IMR-90 (cell line): ENCODE measurements at regions not wholly inside any gene's neighbourhood (a gene's known extent, or its start where the extent isn't known, plus 50 kb on each side); places are given as distances from the start of the nearest gene placed in this dataset.
A peak's percentile ranks its signal among the peaks of the same experiment; 100 is the strongest.

Source experiments
- ATAC-seq: fragments of 200-7000 bp; cut with Tn5 transposase; 2 replicates; pipeline ENCODE4 v1.9.1; 2020; ENCODE audit warnings: low read depth, mild to moderate bottlenecking, moderate library complexity
- BruUV-seq: library from RNA; stranded (reverse); fragments of 400-500 nt; replicated peaks from 2 replicates; lab custom pipeline; 2021; lab: Mats Ljungman, UMichigan
- CTCF ChIA-PET: fragments of 300-600 bp; formaldehyde crosslinking; extraction: SDS; loops from one replicate; lab custom pipeline; 2021; ENCODE audit warnings: antibody characterized with exemption; lab: Yijun Ruan, JAX
- POLR2A ChIA-PET: fragments of 300-600 bp; sonication (Branson Sonifier 250); formaldehyde crosslinking; loops from one replicate; lab custom pipeline; 2022; ENCODE audit warnings: antibody characterized with exemption; ENCODE audit not compliant: unreplicated experiment; lab: Charles Lee
- DNase-seq: peaks from one replicate; pipeline ENCODE4 v3.0.0; 2013
- H2AFZ ChIP-seq: replicated peaks from 2 replicates; pipeline ENCODE3; 2013; ENCODE audit warnings: low read length, mild to moderate bottlenecking; ENCODE audit not compliant: poor library complexity
- H2AK5ac ChIP-seq: 2 replicates; pipeline ENCODE4 v1.6.1; 2013; ENCODE audit warnings: low read depth, low read length, inconsistent platforms
- H2AK9ac ChIP-seq: replicated peaks from 2 replicates; pipeline ENCODE3; 2013; ENCODE audit warnings: mild to moderate bottlenecking, low read depth, low read length, moderate library complexity; ENCODE audit not compliant: poor library complexity
- H2BK120ac ChIP-seq: 2 replicates; pipeline ENCODE4 v1.6.1; 2013; ENCODE audit warnings: low read depth, low read length, inconsistent platforms
- H2BK15ac ChIP-seq: 3 replicates; pipeline ENCODE4 v1.6.1; 2013; ENCODE audit warnings: low read depth, low read length, inconsistent platforms
- H2BK20ac ChIP-seq: 2 replicates; pipeline ENCODE4 v1.6.1; 2013; ENCODE audit warnings: low read depth, mild to moderate bottlenecking, inconsistent platforms, low read length, moderate library complexity
- H2BK5ac ChIP-seq: 2 replicates; pipeline ENCODE4 v1.6.1; 2013; ENCODE audit warnings: mild to moderate bottlenecking, low read depth, low read length, inconsistent platforms; ENCODE audit not compliant: poor library complexity, severe bottlenecking
- H3K14ac ChIP-seq: replicated peaks from 2 replicates; pipeline ENCODE4 v1.6.1; 2013; ENCODE audit warnings: low read depth, low read length, inconsistent platforms
- H3K18ac ChIP-seq: 2 replicates; pipeline ENCODE4 v1.6.1; 2013; ENCODE audit warnings: low read depth, low read length, control low read depth
- H3K23ac ChIP-seq: 2 replicates; pipeline ENCODE4 v1.6.1; 2013; ENCODE audit warnings: low read depth, low read length, inconsistent platforms
- H3K27ac ChIP-seq: 2 replicates; pipeline ENCODE4 v1.5.1; 2013; ENCODE audit warnings: mild to moderate bottlenecking, control low read depth, low read length; ENCODE audit not compliant: insufficient read depth
- H3K27me3 ChIP-seq: 2 replicates; pipeline ENCODE4 v1.6.1; 2013; ENCODE audit warnings: low read length; ENCODE audit not compliant: control insufficient read depth, insufficient read depth
- H3K36me3 ChIP-seq: 2 replicates; pipeline ENCODE4 v1.6.1; 2013; ENCODE audit warnings: low read length, mixed read lengths; ENCODE audit not compliant: control insufficient read depth, insufficient read depth
- H3K4ac ChIP-seq: 2 replicates; pipeline ENCODE4 v1.6.1; 2013; ENCODE audit warnings: low read depth, low read length, inconsistent platforms
- H3K4me1 ChIP-seq: 2 replicates; pipeline ENCODE4 v1.6.1; 2013; ENCODE audit warnings: low read length, mixed read lengths; ENCODE audit not compliant: control insufficient read depth, insufficient read depth
- H3K4me2 ChIP-seq: 2 replicates; pipeline ENCODE4 v1.6.1; 2013; ENCODE audit warnings: low read depth, mild to moderate bottlenecking, control low read depth, low read length, moderate library complexity
- H3K4me3 ChIP-seq: 2 replicates; pipeline ENCODE4 v1.5.1; 2013; ENCODE audit warnings: low read depth, mild to moderate bottlenecking, control low read depth, low read length, moderate library complexity; ENCODE audit not compliant: insufficient read depth
- H3K56ac ChIP-seq: 2 replicates; pipeline ENCODE4 v1.6.1; 2013; ENCODE audit warnings: low read length, inconsistent platforms; ENCODE audit not compliant: insufficient read depth; ENCODE audit errors: extremely low read depth
- H3K79me1 ChIP-seq, 2 experiments: 2 replicates each; pipeline ENCODE4 v1.6.1; 2013; ENCODE audit warnings: low read length in 2 of 2, inconsistent platforms in 1 of 2, low read depth in 1 of 2
- H3K9ac ChIP-seq: 2 replicates; pipeline ENCODE4 v1.6.1; 2013; ENCODE audit warnings: low read depth, low read length, control low read depth
- H3K9me1 ChIP-seq: 2 replicates; pipeline ENCODE4 v1.6.1; 2013; ENCODE audit warnings: low read length, inconsistent platforms; ENCODE audit not compliant: insufficient read depth
- H3K9me3 ChIP-seq: 2 replicates; pipeline ENCODE4 v1.6.1; 2013; ENCODE audit warnings: low read length; ENCODE audit not compliant: control insufficient read depth, insufficient read depth
- H4K20me1 ChIP-seq: 2 replicates; pipeline ENCODE4 v1.6.1; 2013; ENCODE audit warnings: low read length, inconsistent platforms; ENCODE audit not compliant: insufficient read depth
- H4K5ac ChIP-seq: 2 replicates; pipeline ENCODE4 v1.6.1; 2013; ENCODE audit warnings: mild to moderate bottlenecking, low read depth, low read length, control low read depth
- H4K8ac ChIP-seq, 2 experiments: 2 replicates each; pipeline ENCODE4 v1.6.1; 2013; ENCODE audit warnings: low read depth in 2 of 2, low read length in 2 of 2, control low read depth in 1 of 2, inconsistent platforms in 1 of 2
- H4K91ac ChIP-seq: 2 replicates; pipeline ENCODE4 v1.6.1; 2013; ENCODE audit warnings: low read depth, low read length, inconsistent platforms; ENCODE audit not compliant: insufficient read depth
- BHLHE40 ChIP-seq: fragments of 150-350 bp; IDR thresholded peaks from 2 replicates; pipeline ENCODE4 v1.6.1; 2016; ENCODE audit warnings: mild to moderate bottlenecking, low read depth, low read length
- CHD1 ChIP-seq: IDR thresholded peaks from 2 replicates; pipeline ENCODE4 v1.6.1; 2012; ENCODE audit warnings: low read depth, low read length, improper control_type of control experiment
- CTCF ChIP-seq: conservative IDR thresholded peaks from 2 replicates; pipeline ENCODE4 v1.5.1; 2012; ENCODE audit warnings: mild to moderate bottlenecking, low read depth, low read length, improper control_type of control experiment
- FOS ChIP-seq: fragments of 150-350 bp; IDR thresholded peaks from 2 replicates; pipeline ENCODE4 v1.6.1; 2016; ENCODE audit warnings: low read depth, low read length
- MAFK ChIP-seq: IDR thresholded peaks from 2 replicates; pipeline ENCODE4 v1.6.1; 2012; ENCODE audit warnings: low read depth, low read length, improper control_type of control experiment
- MXI1 ChIP-seq: IDR thresholded peaks from 2 replicates; pipeline ENCODE4 v1.6.1; 2012; ENCODE audit warnings: low read depth, mild to moderate bottlenecking, low read length, moderate library complexity, borderline replicate concordance
- NFE2L2 ChIP-seq: fragments of 150-350 bp; IDR thresholded peaks from 2 replicates; pipeline ENCODE4 v1.6.1; 2016; ENCODE audit warnings: low read depth, mild to moderate bottlenecking, low read length
- POLR2A ChIP-seq: IDR thresholded peaks from 2 replicates; pipeline ENCODE4 v1.6.1; 2012; ENCODE audit warnings: mild to moderate bottlenecking, low read depth, low read length
- RAD21 ChIP-seq: IDR thresholded peaks from 2 replicates; pipeline ENCODE4 v1.6.1; 2012; ENCODE audit warnings: low read length, improper control_type of control experiment
- RFX5 ChIP-seq: IDR thresholded peaks from 2 replicates; pipeline ENCODE4 v1.8.0; 2012; ENCODE audit warnings: low read depth, mild to moderate bottlenecking, low read length, moderate library complexity
- WGBS, 2 experiments: methylation state at CpG; one replicate each; pipeline versions ENCODE4 v1.1.5 to v1.1.7; 2013; ENCODE audit warnings: missing lambda C conversion rate in 2 of 2; ENCODE audit not compliant: insufficient read length in 1 of 2; ENCODE audit errors: extremely low coverage in 2 of 2; 5-methylcytosine and 5-hydroxymethylcytosine counted together
- dilution Hi-C: fragments of 300-500 bp; cut with HindIII; formaldehyde crosslinking; loops from one replicate; pipeline ENCODE4 v1.14.3; 2018; ENCODE audit warnings: low sequenced_read_pairs; ENCODE audit not compliant: unreplicated experiment
- in situ Hi-C: fragments of 300-500 bp; cut with MboI; formaldehyde crosslinking; loops from 3 replicates; pipeline ENCODE4 v1.14.3; 2019; ENCODE audit warnings: low sequenced_read_pairs, inconsistent platforms, mixed read lengths
- intact Hi-C: fragments of 100-400 bp; cut with micrococcal nuclease; formaldehyde crosslinking; loops from 2 replicates; pipeline ENCODE4 v1.10.0; 2022
- TF ChIP-seq, protein P1 (sequence below): fragments of 150-350 bp; IDR thresholded peaks from 2 replicates; pipeline ENCODE4 v1.6.1; 2016; ENCODE audit warnings: low read depth, mild to moderate bottlenecking, low read length, moderate library complexity, borderline replicate concordance

DNA sequence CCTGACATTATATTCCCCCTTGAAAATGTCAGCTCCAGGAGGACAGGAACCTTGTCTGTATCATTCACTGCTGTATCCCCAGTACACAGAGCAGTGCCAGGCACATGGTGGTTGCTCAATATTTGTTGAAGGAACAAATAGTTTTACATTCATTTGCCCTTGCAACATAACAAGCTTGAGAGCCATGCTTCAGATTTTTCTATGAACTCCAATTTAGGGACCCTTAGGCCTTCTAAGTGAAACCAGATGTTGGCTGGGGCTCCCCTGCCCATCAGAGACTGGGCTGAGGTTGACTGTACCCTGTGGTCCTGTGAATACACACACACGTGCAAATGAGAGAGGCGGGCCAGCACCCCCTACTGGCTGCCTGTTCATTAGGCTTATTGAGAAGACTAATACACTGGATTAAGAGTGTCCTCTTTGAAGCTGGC is 214.9 kb upstream of the WWC1 start:
- no peak overlapping the region for H4K5ac ChIP-seq
- H3K18ac ChIP-seq = no peak overlapping the region
- no peak overlapping the region for H2AFZ ChIP-seq
- CTCF ChIA-PET = interaction anchor here (0.6 to 1.1 kb wide), 3 partner anchors 13 to 988 kb away, joined by 3 to 4 read pairs (median 3); no protein-coding TSS in a partner anchor
- no peak overlapping the region for H2BK20ac ChIP-seq
- no CpG with 5 or more reads among the region's 2 CpGs for WGBS, 2 experiments
- H3K4ac ChIP-seq = no peak overlapping the region
- H2BK5ac ChIP-seq = no peak overlapping the region
- ATAC-seq (peak; percentile 65), DNase-seq (peak; percentile 13)
- no peak overlapping the region for H2AK5ac ChIP-seq
- no TSS peak for BruUV-seq
- no peaks in the 10 kb centered on the region for H3K4me1 ChIP-seq
- in situ Hi-C loops (no loop called here), dilution Hi-C loops (no loop called here), intact Hi-C loops (loop anchor here (1.0 kb wide), 1 partner anchor 494 kb away; no protein-coding TSS in a partner anchor)
- no peak for TF ChIP-seq FOS
- no peak for TF ChIP-seq MAFK
- TF ChIP-seq MXI1 = no peak
- TF ChIP-seq POLR2A = no peak
- TF ChIP-seq CHD1 = no peak
- TF ChIP-seq, protein P1, sequence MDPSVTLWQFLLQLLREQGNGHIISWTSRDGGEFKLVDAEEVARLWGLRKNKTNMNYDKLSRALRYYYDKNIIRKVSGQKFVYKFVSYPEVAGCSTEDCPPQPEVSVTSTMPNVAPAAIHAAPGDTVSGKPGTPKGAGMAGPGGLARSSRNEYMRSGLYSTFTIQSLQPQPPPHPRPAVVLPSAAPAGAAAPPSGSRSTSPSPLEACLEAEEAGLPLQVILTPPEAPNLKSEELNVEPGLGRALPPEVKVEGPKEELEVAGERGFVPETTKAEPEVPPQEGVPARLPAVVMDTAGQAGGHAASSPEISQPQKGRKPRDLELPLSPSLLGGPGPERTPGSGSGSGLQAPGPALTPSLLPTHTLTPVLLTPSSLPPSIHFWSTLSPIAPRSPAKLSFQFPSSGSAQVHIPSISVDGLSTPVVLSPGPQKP = no peak
- no peak for TF ChIP-seq BHLHE40
- peak; percentile 49 for TF ChIP-seq RAD21
- no peak for TF ChIP-seq NFE2L2
- no peak for TF ChIP-seq RFX5
- TF ChIP-seq CTCF = peak; percentile 44
- no peaks in the 10 kb centered on the region for H4K20me1 ChIP-seq
- H3K4me2 ChIP-seq = no peak overlapping the region
- H2BK15ac ChIP-seq = no peak overlapping the region
- no peak overlapping the region for H3K4me3 ChIP-seq
- H2AK9ac ChIP-seq = peak overlapping the region; percentile 70
- H4K8ac ChIP-seq = no peak overlapping the region
- H3K36me3 ChIP-seq = no peaks in the 10 kb centered on the region
- POLR2A ChIA-PET = no interaction called here
- no peaks in the 10 kb centered on the region for H3K27me3 ChIP-seq
- no peak overlapping the region for H4K91ac ChIP-seq
- no peak overlapping the region for H3K56ac ChIP-seq
- no peaks in the 10 kb centered on the region for H3K9me3 ChIP-seq
- H3K9me1 ChIP-seq = no peaks in the 10 kb centered on the region
- no peak overlapping the region for H3K23ac ChIP-seq
- H3K79me1 ChIP-seq = no peaks in the 10 kb centered on the region
- no peak overlapping the region for H2BK120ac ChIP-seq
- H3K14ac ChIP-seq = no peak overlapping the region
- no peak overlapping the region for H3K9ac ChIP-seq
- no peak overlapping the region for H3K27ac ChIP-seq
